ENCODE measurements at regions not wholly inside any gene's neighbourhood (a gene's known extent, or its start where the extent isn't known, plus 50 kb on each side); places are given as distances from the start of the nearest gene placed in this dataset.

DNA sequence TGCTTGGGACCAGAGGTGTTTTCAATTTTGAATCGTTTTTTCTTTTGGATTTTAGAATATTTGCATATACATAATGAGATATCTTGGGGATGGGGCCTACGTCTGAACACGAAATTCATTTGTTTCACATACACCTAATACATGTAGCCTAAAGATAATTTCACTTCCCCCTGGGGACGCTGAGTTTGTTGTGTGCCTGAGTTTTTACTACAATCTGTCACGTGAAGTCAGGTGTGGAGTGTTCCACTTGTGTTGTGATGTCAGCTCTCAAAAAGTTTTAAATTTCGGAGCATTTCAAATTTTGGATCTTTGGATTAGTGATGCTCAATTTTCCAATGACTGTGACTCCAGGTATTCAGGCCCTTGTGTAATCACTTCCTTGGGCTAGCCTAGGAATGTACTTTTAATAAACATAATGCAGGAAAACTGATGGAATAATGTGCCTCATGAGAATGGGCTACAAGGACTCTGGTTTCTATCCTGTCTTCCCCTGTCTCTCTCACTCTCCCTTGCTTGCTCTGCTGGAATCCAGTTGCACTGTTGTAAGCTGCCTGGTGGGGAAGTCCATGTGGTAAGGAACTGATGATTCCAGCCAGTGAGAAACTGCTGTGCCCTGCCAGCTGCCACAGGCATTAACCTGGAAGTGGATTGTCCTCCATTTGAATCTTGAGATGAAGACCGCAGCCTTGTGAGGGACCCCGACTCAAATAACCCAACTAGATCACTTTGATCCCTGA, 403.8 kb downstream of the SHISA9 start:
- no peak overlapping the region for H3K4me3 ChIP-seq (IDR thresholded peaks at IDR 0.05; ENCODE audit: insufficient read depth, low read depth, low read length)
- H3K9ac ChIP-seq = no peak overlapping the region
- H2AFZ ChIP-seq (ENCODE audit: low read depth) = no peak overlapping the region
- H3K4me1 ChIP-seq (ENCODE audit: low read depth, poor library complexity, severe bottlenecking) = no peaks in the 10 kb centered on the region
- no peaks in the 10 kb centered on the region for H3K36me3 ChIP-seq (ENCODE audit: insufficient read depth)
- TF ChIP-seq, protein P1, sequence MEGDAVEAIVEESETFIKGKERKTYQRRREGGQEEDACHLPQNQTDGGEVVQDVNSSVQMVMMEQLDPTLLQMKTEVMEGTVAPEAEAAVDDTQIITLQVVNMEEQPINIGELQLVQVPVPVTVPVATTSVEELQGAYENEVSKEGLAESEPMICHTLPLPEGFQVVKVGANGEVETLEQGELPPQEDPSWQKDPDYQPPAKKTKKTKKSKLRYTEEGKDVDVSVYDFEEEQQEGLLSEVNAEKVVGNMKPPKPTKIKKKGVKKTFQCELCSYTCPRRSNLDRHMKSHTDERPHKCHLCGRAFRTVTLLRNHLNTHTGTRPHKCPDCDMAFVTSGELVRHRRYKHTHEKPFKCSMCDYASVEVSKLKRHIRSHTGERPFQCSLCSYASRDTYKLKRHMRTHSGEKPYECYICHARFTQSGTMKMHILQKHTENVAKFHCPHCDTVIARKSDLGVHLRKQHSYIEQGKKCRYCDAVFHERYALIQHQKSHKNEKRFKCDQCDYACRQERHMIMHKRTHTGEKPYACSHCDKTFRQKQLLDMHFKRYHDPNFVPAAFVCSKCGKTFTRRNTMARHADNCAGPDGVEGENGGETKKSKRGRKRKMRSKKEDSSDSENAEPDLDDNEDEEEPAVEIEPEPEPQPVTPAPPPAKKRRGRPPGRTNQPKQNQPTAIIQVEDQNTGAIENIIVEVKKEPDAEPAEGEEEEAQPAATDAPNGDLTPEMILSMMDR (conservative IDR thresholded peaks at IDR 0.05; ENCODE audit: low read depth, low read length) = no peak
- no peak overlapping the region for H3K4me2 ChIP-seq
- H3K27ac ChIP-seq = no peak overlapping the region
- no peaks in the 10 kb centered on the region for H3K27me3 ChIP-seq (ENCODE audit: insufficient read depth, low read depth)
- H4K20me1 ChIP-seq (ENCODE audit: insufficient read depth) = no peaks in the 10 kb centered on the region
- H3K79me2 ChIP-seq (ENCODE audit: insufficient read depth, low read depth) = no peaks in the 10 kb centered on the region

GRCh38 chr16:13306161-13306995, 405.0 kb downstream of the SHISA9 start:
- Histone ChIP-seq H3K4me3 (IDR thresholded peaks at IDR 0.05; ENCODE audit: insufficient read depth, low read depth, low read length) (no peak overlapping the region), H3K4me2 (no peak overlapping the region), H3K79me2 (ENCODE audit: insufficient read depth, low read depth) (no peaks in the 10 kb centered on the region), H3K27me3 (ENCODE audit: insufficient read depth, low read depth) (no peaks in the 10 kb centered on the region), H3K4me1 (ENCODE audit: low read depth, poor library complexity, severe bottlenecking) (no peaks in the 10 kb centered on the region), H4K20me1 (ENCODE audit: insufficient read depth) (no peaks in the 10 kb centered on the region), H2AFZ (ENCODE audit: low read depth) (no peak overlapping the region), H3K9ac (no peak overlapping the region), H3K27ac (no peak overlapping the region), H3K36me3 (ENCODE audit: insufficient read depth) (no peaks in the 10 kb centered on the region)
- TF ChIP-seq, protein P1 (conservative IDR thresholded peaks at IDR 0.05; ENCODE audit: low read depth, low read length) = no peak

GRCh38 chr16:13307255-13307654, 405.9 kb downstream of the SHISA9 start:
- TF ChIP-seq, protein P1 (conservative IDR thresholded peaks at IDR 0.05; ENCODE audit: low read depth, low read length) = no peak
- no peaks in the 10 kb centered on the region for H3K36me3 ChIP-seq (ENCODE audit: insufficient read depth)
- H4K20me1 ChIP-seq (ENCODE audit: insufficient read depth) = no peaks in the 10 kb centered on the region
- H3K4me2 ChIP-seq = no peak overlapping the region
- H2AFZ ChIP-seq (ENCODE audit: low read depth) = no peak overlapping the region
- H3K27ac ChIP-seq = no peak overlapping the region
- H3K27me3 ChIP-seq (ENCODE audit: insufficient read depth, low read depth) = no peaks in the 10 kb centered on the region
- no peaks in the 10 kb centered on the region for H3K79me2 ChIP-seq (ENCODE audit: insufficient read depth, low read depth)
- no peak overlapping the region for H3K4me3 ChIP-seq (IDR thresholded peaks at IDR 0.05; ENCODE audit: insufficient read depth, low read depth, low read length)
- no peak overlapping the region for H3K9ac ChIP-seq
- no peaks in the 10 kb centered on the region for H3K4me1 ChIP-seq (ENCODE audit: low read depth, poor library complexity, severe bottlenecking)

DNA sequence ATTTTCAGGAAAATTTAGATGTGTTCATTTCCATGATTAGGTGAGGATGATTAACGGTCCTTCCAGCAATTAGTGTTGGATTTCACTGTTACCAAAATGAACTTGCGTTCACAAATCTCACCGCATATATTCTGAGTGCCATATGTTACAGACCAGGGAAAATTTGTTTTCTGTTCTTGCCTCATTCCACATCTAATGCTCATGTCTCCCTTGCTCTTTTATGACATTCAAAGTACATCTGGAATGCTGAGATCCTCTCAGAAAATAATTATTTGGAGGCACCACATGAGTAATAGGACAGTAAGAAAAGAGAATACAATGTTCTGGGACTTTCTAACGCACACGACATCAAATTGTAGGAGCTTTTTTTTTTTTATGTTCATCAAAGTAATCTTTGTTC, 406.5 kb downstream of the SHISA9 start:
- no peak overlapping the region for H3K4me3 ChIP-seq (IDR thresholded peaks at IDR 0.05; ENCODE audit: insufficient read depth, low read depth, low read length)
- H3K4me1 ChIP-seq (ENCODE audit: low read depth, poor library complexity, severe bottlenecking) = no peaks in the 10 kb centered on the region
- H3K4me2 ChIP-seq = no peak overlapping the region
- H4K20me1 ChIP-seq (ENCODE audit: insufficient read depth) = no peaks in the 10 kb centered on the region
- H3K27ac ChIP-seq = no peak overlapping the region
- H3K27me3 ChIP-seq (ENCODE audit: insufficient read depth, low read depth) = no peaks in the 10 kb centered on the region
- no peak overlapping the region for H2AFZ ChIP-seq (ENCODE audit: low read depth)
- no peaks in the 10 kb centered on the region for H3K36me3 ChIP-seq (ENCODE audit: insufficient read depth)
- TF ChIP-seq, protein P1 (conservative IDR thresholded peaks at IDR 0.05; ENCODE audit: low read depth, low read length) = no peak
- no peak overlapping the region for H3K9ac ChIP-seq
- no peaks in the 10 kb centered on the region for H3K79me2 ChIP-seq (ENCODE audit: insufficient read depth, low read depth)

All from KMS-11 (cell line).